Esophagus muscularis mucosa (tissue), 4 donors: ENCODE measurements at regions not wholly inside any gene's neighbourhood (a gene's known extent, or its start where the extent isn't known, plus 50 kb on each side); places are given as distances from the start of the nearest gene placed in this dataset.

Source experiments
- DNase-seq: peaks from one replicate; pipeline ENCODE4 v3.0.0-alpha.2; 2017; ENCODE audit errors: extremely low spot score
- H3K27ac ChIP-seq, 4 donors: fragments of 200-600 bp; sonication (generic); replicated peaks in 1 of 4; 1 replicate in 3 of 4; 2 replicates in 1 of 4; pipeline ENCODE4 v1.5.1; 2016 to 2019; ENCODE audit warnings: mild to moderate bottlenecking in 1 of 4
- H3K27me3 ChIP-seq, 4 donors: fragments of 200-600 bp; sonication (generic); one replicate each; pipeline versions ENCODE4 v1.5.1 to v1.6.0; 2016 to 2019
- H3K36me3 ChIP-seq, 4 donors: fragments of 200-600 bp; sonication (generic); one replicate each; pipeline ENCODE4 v1.5.1; 2016 to 2019
- H3K4me1 ChIP-seq, 4 donors: fragments of 200-600 bp; sonication (generic); one replicate each; pipeline ENCODE4 v1.5.1; 2016 to 2019
- H3K4me3 ChIP-seq, 4 donors: fragments of 200-600 bp; sonication (generic); 1 replicate in 2 of 4; 2 replicates in 2 of 4; pipeline ENCODE4 v1.5.1; 2016 to 2019; ENCODE audit warnings: mild to moderate bottlenecking in 4 of 4, moderate library complexity in 1 of 4
- H3K9me3 ChIP-seq, 4 donors: fragments of 200-600 bp; sonication (generic); 1 replicate in 3 of 4; 2 replicates in 1 of 4; pipeline ENCODE4 v1.5.1; 2016 to 2019
- EP300 ChIP-seq: sonication (generic); formaldehyde crosslinking; IDR thresholded peaks from one replicate; pipeline ENCODE4 v1.6.1; 2017; ENCODE audit warnings: antibody characterized with exemption
- POLR2A ChIP-seq: fragments of 450-650 bp; IDR thresholded peaks from one replicate; pipeline ENCODE4 v1.6.1; 2017; ENCODE audit warnings: antibody characterized with exemption, moderate library complexity, mild to moderate bottlenecking, low read depth
- POLR2AphosphoS5 ChIP-seq, 2 donors: sonication (generic); formaldehyde crosslinking; IDR thresholded peaks; one replicate each; pipeline ENCODE4 v1.6.1; 2017; ENCODE audit warnings: antibody characterized with exemption in 2 of 2
- WGBS: methylation state at CpG from one replicate; pipeline ENCODE4 v1.1.5; 2018; 5-methylcytosine and 5-hydroxymethylcytosine counted together
- intact Hi-C: fragments of 100-400 bp; cut with DNase I; formaldehyde crosslinking; loops from one replicate; pipeline ENCODE4 v1.15.1; 2023
- TF ChIP-seq, protein P1 (sequence below), 3 experiments: fragments of 200-600 bp in 2 of 3; fragments of 450-650 bp in 1 of 3; sonication (generic) in 2 of 3; IDR thresholded peaks; one replicate each; pipeline ENCODE4 v1.5.1; 2017 to 2019; ENCODE audit warnings: antibody characterized with exemption in 3 of 3, mild to moderate bottlenecking in 2 of 3, moderate library complexity in 1 of 3

DNA sequence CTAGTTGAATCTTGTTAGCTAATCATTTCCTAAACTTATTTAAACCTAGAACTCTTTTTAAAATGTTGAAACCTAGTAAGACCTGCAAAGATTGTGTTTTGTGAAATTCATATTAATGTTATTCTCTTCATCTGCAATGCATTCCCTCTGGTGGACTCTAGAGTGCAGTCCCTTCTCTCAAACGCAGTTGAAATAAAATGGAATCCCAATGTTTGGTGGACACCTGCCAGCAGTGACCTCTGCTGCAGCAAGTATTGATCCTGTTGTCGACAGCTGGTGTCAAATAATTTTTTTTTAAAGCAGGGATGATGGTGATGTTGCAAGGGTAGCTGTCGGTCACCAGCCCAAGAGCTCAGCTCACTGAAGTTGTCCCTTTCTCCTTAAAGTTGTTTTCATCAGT is 492.0 kb downstream of the ZIC3 start:
- WGBS = 47% methylated on average over 3 of the region's 3 CpGs
- Histone ChIP-seq H3K4me3 (no peak overlapping the region), H3K27ac (no peak overlapping the region), H3K27me3 (no peaks in the 10 kb centered on the region), H3K9me3 (no peaks in the 10 kb centered on the region), H3K36me3 (no peaks in the 10 kb centered on the region), H3K4me1 (no peaks in the 10 kb centered on the region)
- intact Hi-C loops = no loop called here
- no peak for DNase-seq
- no peak for TF ChIP-seq POLR2A
- no peak for TF ChIP-seq EP300
- TF ChIP-seq, protein P1, sequence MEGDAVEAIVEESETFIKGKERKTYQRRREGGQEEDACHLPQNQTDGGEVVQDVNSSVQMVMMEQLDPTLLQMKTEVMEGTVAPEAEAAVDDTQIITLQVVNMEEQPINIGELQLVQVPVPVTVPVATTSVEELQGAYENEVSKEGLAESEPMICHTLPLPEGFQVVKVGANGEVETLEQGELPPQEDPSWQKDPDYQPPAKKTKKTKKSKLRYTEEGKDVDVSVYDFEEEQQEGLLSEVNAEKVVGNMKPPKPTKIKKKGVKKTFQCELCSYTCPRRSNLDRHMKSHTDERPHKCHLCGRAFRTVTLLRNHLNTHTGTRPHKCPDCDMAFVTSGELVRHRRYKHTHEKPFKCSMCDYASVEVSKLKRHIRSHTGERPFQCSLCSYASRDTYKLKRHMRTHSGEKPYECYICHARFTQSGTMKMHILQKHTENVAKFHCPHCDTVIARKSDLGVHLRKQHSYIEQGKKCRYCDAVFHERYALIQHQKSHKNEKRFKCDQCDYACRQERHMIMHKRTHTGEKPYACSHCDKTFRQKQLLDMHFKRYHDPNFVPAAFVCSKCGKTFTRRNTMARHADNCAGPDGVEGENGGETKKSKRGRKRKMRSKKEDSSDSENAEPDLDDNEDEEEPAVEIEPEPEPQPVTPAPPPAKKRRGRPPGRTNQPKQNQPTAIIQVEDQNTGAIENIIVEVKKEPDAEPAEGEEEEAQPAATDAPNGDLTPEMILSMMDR (IDR thresholded peaks at IDR 0.05) = no peak
- no peak for TF ChIP-seq POLR2AphosphoS5 (IDR thresholded peaks at IDR 0.05)

DNA sequence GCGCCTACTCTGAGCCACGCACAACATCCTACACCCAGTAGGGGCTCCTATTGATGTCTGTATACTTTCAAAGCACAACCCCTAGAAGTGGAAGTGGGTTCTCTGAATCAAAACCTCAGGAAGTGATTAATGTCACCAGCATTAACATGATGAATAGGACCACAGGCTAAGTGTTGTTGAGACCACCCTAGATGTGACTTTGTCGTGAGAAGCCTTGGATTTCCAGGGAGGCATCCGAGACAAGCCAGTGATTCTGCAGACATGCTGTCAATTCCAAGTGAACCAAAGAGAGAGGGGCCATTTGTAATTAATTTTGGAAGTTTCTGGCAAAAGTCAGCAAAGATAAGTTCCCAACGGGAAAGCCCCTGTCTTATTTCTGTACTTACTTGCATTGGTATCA is 493.0 kb downstream of the ZIC3 start:
- intact Hi-C loops = no loop called here
- Histone ChIP-seq H3K27me3 (no peaks in the 10 kb centered on the region), H3K9me3 (no peaks in the 10 kb centered on the region), H3K36me3 (no peaks in the 10 kb centered on the region), H3K4me3 (no peak overlapping the region), H3K4me1 (no peaks in the 10 kb centered on the region), H3K27ac (no peak overlapping the region)
- 34% methylated on average over 5 of the region's 5 CpGs for WGBS
- TF ChIP-seq EP300 = no peak
- TF ChIP-seq, protein P1 (IDR thresholded peaks at IDR 0.05) = no peak
- no peak for TF ChIP-seq POLR2AphosphoS5 (IDR thresholded peaks at IDR 0.05)
- TF ChIP-seq POLR2A = no peak
- DNase-seq = no peak

DNA sequence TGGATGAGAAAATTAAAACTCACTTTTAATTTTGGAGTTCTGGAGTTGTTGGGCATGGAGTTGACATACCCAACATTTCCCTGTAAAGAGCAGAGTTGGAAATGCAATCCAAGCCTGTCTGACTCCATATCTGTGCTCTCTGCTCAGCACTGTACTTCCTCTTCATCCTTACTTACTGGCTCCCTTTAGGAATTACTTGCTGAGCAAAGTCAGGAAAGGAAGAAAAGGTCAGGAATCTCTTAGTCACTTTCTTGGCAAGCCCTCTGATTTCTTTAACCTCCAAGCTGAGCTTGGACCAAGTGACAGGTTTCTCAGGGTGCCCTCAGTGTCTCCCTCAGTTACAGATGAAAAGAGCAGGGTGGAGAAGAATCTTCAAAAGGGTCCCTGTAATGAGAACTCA is 501.5 kb downstream of the ZIC3 start:
- no peak overlapping the region for H3K27ac ChIP-seq
- H3K4me1 ChIP-seq = no peaks in the 10 kb centered on the region
- DNase-seq = no peak
- no peak overlapping the region for H3K4me3 ChIP-seq
- H3K27me3 ChIP-seq = no peaks in the 10 kb centered on the region
- no peaks in the 10 kb centered on the region for H3K36me3 ChIP-seq
- TF ChIP-seq POLR2AphosphoS5 (IDR thresholded peaks at IDR 0.05) (no peak), POLR2A (no peak), EP300 (no peak)
- TF ChIP-seq, protein P1 (IDR thresholded peaks at IDR 0.05) = no peak
- H3K9me3 ChIP-seq = no peaks in the 10 kb centered on the region
- intact Hi-C loops = no loop called here

DNA sequence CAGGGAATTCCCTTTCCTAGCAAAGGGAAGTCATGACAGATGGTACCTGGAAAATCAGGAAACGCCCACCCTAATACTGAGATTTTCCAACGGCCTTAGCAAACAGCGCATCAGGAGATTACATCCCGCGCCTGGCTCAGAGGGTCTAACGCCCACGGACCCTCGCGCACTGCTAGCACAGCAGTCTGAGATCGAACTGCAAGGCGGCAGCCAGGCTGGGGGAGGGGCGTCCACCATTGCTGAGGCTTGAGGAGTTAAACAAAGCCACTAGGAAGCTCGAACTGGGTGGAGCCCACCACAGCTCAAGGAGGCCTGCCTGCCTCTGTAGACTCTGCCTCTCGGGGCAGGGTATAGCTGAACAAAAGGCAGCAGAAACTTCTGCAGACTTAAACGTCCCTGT is 507.7 kb downstream of the ZIC3 start:
- H3K4me3 ChIP-seq = no peak overlapping the region
- no peaks in the 10 kb centered on the region for H3K27me3 ChIP-seq
- no CpG with 5 or more reads among the region's 15 CpGs for WGBS
- no peaks in the 10 kb centered on the region for H3K4me1 ChIP-seq
- DNase-seq = no peak
- H3K36me3 ChIP-seq = no peaks in the 10 kb centered on the region
- TF ChIP-seq POLR2A = no peak
- intact Hi-C loops = no loop called here
- H3K9me3 ChIP-seq = no peaks in the 10 kb centered on the region
- no peak overlapping the region for H3K27ac ChIP-seq

DNA sequence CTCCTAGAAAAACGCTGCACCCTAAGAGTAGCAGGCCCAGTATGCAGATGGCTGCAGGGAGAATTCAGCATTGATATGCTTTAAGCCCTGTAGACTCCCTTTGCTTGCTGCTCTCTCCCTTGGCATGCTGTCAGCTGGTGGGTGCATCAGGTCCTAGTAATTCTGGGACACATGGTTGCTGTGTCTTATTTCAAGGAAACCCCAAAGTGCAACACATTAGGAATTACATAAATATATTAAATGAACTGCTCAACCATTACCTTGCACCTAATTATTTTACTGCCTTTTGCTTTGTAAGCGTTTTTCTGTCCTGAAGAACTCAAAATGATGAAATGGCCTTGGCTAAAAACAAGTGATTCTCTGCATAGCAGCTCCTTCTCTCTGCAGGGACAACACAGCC is 516.3 kb downstream of the ZIC3 start:
- intact Hi-C loops = no loop called here
- DNase-seq = no peak
- Histone ChIP-seq H3K4me3 (no peak overlapping the region), H3K27me3 (no peaks in the 10 kb centered on the region), H3K36me3 (no peaks in the 10 kb centered on the region), H3K4me1 (no peaks in the 10 kb centered on the region), H3K9me3 (no peaks in the 10 kb centered on the region), H3K27ac (no peak overlapping the region)
- TF ChIP-seq EP300 (no peak), POLR2A (no peak), POLR2AphosphoS5 (IDR thresholded peaks at IDR 0.05) (no peak)
- TF ChIP-seq, protein P1 (IDR thresholded peaks at IDR 0.05) = no peak
- WGBS = 3% methylated on average over 2 of the region's 2 CpGs
